ENCODE measurements at regions not wholly inside any gene's neighbourhood (a gene's known extent, or its start where the extent isn't known, plus 50 kb on each side); places are given as distances from the start of the nearest gene placed in this dataset.

DNA sequence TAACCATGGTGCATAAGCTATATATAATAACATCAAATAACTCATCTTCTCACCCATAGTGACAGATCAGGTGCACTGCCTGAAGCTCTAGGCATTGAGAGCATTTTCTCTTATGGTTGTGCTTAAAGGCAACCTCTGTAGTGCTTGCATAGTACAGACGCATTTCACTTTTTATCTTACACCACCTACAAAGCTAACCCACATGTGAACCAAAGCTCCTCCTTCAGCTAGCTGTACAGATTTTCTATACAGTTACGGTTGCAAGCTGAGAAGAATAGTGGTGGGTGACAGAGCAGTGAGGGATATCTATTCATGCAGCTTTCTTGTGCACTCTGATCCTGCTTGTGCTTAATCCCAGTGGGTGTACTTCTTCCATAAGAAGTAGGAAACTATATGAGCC is 1525.2 kb downstream of the STIM2 start:
- TF ChIP-seq, protein P1, sequence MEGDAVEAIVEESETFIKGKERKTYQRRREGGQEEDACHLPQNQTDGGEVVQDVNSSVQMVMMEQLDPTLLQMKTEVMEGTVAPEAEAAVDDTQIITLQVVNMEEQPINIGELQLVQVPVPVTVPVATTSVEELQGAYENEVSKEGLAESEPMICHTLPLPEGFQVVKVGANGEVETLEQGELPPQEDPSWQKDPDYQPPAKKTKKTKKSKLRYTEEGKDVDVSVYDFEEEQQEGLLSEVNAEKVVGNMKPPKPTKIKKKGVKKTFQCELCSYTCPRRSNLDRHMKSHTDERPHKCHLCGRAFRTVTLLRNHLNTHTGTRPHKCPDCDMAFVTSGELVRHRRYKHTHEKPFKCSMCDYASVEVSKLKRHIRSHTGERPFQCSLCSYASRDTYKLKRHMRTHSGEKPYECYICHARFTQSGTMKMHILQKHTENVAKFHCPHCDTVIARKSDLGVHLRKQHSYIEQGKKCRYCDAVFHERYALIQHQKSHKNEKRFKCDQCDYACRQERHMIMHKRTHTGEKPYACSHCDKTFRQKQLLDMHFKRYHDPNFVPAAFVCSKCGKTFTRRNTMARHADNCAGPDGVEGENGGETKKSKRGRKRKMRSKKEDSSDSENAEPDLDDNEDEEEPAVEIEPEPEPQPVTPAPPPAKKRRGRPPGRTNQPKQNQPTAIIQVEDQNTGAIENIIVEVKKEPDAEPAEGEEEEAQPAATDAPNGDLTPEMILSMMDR (IDR thresholded peaks at IDR 0.05), result no peak
- TF ChIP-seq POLR2A (IDR thresholded peaks at IDR 0.05), result no peak
